ENCODE measurements at regions not wholly inside any gene's neighbourhood (a gene's known extent, or its start where the extent isn't known, plus 50 kb on each side); places are given as distances from the start of the nearest gene placed in this dataset.

DNA sequence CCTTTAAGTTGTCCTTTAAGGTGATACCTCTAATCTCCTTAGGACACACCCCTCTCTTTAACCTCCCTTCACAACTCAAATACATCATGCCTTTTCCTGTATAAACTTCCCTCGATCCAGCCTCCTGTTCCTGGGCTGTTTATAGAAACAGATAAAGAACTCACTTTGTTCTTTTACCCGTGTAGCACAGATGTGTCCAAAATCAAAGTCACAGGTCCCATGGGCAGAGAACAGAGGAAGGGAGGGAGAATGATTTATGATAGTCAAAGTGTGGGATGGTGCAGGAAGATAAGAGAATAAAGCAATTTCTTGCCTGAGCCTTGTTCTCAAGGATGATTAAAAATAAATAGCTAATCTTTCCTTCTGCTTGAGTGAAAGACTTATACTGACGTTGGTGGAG lies 50.3 kb upstream of the CABCOCO1 start:
- TF ChIP-seq EZH2 (IDR thresholded peaks at IDR 0.05; ENCODE audit: low read length, missing control alignments): no peak
- TF ChIP-seq, protein P1, sequence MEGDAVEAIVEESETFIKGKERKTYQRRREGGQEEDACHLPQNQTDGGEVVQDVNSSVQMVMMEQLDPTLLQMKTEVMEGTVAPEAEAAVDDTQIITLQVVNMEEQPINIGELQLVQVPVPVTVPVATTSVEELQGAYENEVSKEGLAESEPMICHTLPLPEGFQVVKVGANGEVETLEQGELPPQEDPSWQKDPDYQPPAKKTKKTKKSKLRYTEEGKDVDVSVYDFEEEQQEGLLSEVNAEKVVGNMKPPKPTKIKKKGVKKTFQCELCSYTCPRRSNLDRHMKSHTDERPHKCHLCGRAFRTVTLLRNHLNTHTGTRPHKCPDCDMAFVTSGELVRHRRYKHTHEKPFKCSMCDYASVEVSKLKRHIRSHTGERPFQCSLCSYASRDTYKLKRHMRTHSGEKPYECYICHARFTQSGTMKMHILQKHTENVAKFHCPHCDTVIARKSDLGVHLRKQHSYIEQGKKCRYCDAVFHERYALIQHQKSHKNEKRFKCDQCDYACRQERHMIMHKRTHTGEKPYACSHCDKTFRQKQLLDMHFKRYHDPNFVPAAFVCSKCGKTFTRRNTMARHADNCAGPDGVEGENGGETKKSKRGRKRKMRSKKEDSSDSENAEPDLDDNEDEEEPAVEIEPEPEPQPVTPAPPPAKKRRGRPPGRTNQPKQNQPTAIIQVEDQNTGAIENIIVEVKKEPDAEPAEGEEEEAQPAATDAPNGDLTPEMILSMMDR (conservative IDR thresholded peaks at IDR 0.05 in 1 of 2, IDR thresholded peaks at IDR 0.05 in 1 of 2; ENCODE audit: low read depth in 1 of 2, low read length in 2 of 2): no peak
